ENCODE measurements at regions not wholly inside any gene's neighbourhood (a gene's known extent, or its start where the extent isn't known, plus 50 kb on each side); places are given as distances from the start of the nearest gene placed in this dataset.
"Not testable (repeated sequence)": the region's sequence is repeated elsewhere in the genome, so short reads cannot be mapped to it uniquely, and the experiment has no call there.

DNA sequence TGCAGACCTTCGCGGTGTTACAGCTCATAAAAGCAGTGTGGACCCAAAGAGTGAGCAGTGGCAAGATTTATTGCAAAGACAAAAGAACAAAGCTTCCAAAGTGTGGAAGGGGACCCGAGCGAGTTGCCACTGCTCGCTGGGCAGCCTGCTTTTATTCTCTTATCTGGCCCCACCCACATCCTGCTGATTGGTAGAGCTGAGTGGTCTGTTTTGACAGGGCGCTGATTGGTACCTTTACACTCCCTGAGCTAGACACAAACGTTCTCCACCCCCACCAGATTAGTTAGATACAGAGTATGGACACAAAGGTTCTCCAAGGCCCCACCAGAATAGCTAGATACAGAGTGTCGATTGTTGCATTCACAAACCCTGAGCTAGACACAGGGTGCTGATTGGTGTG, 156.2 kb upstream of the GIMD1 start:
- not testable (repeated sequence) for DNase-seq (ENCODE audit: low read depth in 2 of 2)

DNA sequence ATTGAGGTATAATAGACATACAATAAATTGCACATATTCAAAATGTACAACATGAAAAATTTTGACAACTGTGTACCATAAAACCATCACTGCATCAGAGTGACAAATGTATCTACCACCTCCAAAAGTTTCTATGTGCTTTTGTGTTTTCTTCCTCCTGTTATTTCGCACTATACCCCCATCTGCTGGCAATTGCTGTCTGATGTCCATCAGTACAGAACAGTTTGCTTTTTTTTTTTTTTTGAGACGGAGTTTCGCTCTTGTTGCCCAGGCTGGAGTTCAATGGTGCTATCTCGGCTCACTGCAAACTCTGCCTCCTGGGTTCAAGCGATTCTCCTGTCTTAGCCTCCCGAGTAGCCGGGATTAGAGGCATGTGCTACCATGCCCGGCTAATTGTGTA, 154.3 kb upstream of the GIMD1 start:
- no peak for DNase-seq (ENCODE audit: low read depth in 2 of 2)

DNA sequence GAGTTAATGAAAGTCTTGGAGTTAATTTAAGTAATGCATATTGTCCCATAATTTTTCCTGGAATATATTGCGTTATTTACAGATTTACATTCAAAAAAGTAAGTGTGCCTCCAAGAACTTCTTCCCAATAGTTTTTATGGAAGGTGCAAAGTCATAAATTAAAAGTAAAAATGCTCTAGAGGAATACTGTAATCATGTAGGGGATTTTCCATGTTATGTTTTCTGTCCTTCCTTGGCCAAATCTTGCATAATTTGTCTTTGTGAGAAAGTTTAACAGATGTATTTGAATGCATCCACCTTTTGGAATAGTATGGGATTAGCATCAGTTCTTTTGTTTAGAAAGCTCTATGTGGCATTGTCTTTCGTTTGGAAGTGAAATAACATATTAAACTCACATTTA, 144.1 kb upstream of the GIMD1 start:
- DNase-seq (ENCODE audit: low read depth in 2 of 2): no peak

DNA sequence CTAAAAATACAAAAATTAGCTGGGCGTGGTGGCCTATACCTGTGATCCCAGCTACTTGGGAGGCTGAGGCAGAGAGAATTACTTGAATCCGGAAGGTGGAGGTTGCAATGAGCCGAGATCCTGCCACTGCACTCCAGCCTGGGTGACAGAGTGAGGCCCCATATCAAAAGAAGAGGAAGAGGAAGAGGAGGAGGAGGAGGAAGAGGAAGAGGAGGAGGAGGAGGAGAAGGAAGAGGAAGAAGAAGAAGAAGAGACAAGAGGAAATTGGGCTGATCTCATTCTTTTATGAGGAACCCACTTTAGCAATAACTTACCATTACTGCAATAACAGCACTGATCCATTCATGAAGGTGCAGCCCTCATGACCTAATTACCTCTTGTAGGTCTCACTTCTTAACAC, 138.9 kb upstream of the GIMD1 start:
- no peak for DNase-seq (ENCODE audit: low read depth in 2 of 2)

DNA sequence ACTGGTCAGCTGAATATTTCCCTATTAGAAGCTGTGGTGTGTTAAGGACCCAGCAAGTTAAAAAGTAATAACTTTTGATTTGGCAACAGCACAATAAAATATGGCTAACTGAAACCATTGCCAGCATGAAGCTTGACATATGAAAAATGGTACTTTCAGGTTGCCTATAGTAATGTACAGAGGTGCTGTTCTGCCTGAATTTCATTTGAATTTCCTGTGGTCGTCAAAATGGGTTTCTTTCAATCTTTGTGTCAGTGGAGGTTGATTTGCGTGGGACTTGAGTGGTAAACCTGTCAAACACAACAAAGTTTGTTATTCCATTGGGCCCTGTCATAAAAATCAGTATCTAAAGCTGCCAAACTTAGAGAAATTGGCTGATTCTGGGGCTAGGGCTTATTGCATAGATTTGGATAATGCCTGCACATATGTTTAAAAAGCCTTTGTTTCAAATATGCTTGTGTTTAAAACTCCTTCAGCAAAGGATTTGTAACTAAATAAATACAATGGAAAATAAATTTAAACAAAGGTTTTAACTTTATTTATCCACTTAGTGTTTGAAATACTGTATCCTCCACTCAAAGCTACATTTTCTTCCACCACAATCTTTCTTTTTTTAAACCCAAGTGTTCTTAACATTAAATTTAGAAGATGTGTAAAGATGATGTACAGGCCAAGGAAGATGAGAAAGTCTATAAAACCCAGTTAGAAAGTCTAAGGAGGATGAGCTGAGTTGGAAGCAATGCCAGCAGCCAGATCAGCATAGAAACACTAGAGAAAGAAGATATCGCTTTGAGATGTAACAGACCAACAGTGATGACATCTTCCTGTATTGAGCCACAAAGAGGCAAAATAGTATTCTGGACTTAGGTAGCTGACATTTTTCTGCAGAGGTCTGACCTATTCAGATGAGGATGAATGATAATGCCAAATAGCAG, 134.8 kb upstream of the GIMD1 start:
- no peak for DNase-seq (ENCODE audit: low read depth in 2 of 2)

DNA sequence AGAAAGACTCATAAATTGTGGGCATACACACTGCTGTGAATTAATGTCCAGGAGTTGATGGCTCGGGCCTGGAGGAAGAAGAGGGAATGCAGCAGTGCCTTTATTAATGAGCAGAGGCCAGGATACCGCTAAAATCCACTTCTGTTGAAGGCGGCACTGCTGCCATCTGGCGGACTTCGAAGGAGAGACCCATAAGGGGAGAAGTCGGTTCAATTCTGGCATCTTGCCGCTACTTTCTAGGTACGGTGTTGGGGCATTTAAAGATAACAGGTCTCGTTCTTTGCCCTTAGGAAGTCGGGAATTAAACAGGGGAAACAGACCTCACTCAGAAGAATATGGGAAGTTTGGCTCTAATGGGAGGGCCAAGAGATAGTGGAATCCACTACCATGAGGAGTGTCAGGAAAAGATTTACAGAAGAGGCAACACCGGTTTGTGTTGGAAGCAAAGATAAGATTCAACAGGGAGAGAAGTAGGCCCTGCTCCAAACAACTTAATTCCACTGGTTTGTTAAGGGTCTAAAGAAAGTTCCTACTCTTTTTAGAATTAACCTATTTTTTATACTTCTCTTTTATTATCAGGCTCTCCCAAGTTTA, 133.6 kb upstream of the GIMD1 start:
- peak in 1 of 2 experiments; percentile 29 for DNase-seq (ENCODE audit: low read depth in 2 of 2)

DNA sequence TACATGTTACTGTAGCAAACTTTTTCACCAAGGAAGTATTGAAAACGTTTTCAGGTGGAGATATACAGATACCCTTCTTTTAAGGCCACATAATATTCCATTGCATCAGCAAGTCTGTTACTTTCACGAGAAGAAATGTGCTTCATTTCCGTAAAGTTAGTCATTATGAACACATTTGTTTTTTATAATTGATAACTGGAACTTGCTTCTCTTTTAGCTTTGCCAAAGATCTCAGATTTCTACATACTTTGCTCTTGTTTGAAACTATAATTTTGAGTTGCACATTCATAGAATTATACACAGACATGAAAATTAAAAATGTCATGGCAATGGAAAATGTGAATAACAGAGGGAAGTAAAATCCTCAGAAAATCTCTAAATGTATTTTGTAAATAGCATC, 128.7 kb upstream of the GIMD1 start:
- no peak for DNase-seq (ENCODE audit: low read depth in 2 of 2)

DNA sequence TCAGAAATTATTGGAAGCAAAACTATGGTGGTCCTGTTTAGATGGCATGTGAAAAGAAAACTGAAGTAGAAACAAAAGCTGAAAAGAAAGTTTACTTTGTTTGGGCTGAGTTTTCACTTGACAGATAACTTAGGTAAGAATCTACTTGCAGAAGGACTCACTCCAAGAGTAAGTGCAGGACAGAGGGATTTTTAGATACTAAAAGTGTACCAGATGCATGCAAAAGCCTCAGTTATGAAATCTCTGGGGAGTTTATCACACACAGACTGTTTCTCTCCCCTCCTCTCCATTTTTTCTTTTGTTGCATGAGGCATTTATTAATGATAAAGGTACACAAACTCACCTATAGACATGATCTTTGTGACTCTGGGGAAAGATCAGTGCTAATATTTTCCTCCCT, 127.5 kb upstream of the GIMD1 start:
- no peak for DNase-seq (ENCODE audit: low read depth in 2 of 2)

DNA sequence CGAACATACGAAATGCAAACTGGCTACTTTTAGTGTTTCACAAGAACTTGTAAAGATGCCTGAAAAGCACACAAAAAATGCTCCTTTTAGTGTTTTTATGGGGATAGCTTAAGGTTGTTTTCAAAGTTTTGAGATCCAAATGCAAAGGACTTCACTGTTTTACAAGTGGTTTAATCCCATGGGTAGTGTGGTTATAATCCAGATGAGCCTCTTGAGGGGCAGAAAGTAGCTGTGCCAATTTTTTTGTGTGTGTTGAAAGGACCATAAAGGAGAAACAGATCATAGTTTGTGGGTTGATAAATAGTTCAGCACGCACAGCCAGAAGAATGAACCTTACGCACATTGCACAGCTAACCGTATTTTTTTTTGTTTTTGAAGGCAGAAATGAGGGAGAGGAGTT, 126.9 kb upstream of the GIMD1 start:
- DNase-seq (ENCODE audit: low read depth in 2 of 2): no peak

DNA sequence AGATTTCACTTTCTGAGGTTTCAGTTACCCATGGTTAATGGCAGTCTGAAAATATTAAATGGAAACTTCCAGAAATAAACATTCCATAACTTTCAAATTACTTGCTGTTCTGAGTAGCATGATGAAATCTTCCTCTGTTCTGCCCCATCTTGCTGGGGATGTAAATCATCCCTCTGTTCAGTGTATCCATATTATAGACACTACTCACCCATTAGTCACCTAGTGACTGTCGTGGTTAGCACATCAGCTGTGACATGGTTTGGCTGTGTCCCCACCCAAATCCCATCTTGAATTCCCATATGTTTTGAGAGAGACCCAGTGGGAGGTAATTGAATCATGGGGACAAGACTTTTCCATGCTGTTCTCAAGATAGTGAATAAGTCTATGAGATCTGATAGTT, 125.5 kb upstream of the GIMD1 start:
- no peak for DNase-seq (ENCODE audit: low read depth in 2 of 2)

DNA sequence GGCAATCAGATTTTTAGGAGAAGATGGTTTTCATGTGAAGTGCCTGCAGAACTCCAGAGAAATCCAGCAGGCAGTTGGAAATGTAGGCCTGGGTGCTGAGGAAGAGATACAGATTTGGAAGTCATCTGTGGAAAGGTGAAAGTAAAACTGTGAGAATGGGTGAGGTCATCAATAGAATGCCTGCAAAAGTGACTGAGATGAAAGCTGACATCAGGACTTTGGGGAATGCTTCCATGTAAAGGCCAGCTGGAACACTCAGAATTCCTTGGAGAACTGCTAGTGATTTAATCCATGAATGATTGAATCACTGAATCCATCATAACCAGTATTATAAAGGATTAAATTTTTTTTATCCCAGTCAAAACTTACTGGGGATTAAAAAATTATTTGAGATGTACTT, 124.5 kb upstream of the GIMD1 start:
- no peak for DNase-seq (ENCODE audit: low read depth in 2 of 2)

DNA sequence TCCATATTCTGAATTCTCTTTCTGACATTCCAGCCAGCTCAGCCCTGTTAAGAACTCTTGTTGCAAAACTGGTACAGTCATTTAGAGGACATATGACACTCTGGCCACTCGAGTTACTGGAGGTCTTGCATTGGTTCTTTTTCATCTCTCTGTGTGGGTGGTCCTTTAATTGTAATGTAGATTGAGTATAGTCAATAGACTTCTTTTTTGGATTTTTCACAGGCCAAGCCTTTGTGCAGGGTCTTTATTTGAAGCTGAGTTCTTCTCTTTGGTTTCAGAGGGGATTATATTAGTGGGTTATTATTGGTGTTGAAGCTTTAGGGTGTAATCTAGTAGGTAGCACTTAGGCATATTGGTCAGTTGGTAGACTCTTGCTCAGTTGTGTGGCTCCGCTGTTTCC, 118.0 kb upstream of the GIMD1 start:
- DNase-seq (ENCODE audit: low read depth in 2 of 2): no peak

DNA sequence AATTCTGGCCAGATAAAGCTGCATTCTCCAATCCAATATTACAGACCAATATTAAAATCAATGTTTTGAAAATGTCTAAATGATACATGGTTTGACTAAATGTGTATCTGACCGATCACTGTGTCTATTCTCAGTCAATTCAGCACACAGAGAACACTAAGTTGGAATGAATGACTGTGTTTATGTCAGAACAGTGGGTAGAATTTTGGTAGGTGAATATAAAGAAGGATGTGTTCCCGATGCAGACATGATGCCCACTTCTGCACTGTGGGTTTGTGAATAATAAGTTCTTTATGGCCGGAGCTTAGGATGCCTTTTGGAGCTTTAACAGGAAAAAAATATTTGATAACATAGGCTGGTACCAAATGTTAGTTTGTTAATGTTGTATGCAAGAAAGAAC, 113.2 kb upstream of the GIMD1 start:
- DNase-seq (ENCODE audit: low read depth in 2 of 2): no peak

DNA sequence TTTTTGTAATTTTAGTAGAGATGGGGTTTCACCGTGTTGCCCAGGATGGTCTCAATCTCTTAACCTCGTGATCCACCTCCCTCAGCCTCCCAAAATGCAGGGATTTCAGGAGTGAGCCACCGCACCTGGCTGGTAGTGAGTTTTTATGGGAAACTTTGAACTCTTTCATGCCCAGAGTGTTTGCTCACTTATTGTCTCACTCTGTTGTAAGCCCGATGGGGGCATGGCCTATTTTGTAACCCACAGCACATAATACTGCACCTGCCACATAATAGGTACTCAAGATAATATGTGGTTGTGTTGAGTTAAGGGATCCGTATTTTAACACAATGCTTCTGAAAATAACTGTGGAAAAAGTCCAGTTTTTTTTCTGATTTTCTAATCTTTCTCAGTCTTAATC, 109.6 kb upstream of the GIMD1 start:
- no peak for DNase-seq (ENCODE audit: low read depth in 2 of 2)

DNA sequence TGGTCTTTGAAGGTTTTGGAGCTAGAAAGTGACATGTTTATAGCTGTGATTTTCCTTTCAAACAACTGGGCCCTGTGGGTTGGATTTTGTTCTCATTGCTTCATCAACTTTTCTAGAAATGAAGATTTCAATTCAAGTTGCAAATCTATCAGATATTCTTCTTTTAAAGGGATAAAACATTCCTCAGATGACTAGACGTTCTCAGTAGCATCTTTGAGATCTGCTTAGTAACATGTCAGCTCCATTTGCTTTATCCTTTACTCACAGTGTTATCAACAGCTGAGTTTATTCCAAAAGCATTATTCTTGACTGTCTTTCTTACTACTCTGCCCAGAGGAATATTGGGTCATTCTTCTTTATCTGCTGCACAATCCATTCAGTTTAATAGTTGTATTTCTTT, 108.2 kb upstream of the GIMD1 start:
- DNase-seq (ENCODE audit: low read depth in 2 of 2): no peak

DNA sequence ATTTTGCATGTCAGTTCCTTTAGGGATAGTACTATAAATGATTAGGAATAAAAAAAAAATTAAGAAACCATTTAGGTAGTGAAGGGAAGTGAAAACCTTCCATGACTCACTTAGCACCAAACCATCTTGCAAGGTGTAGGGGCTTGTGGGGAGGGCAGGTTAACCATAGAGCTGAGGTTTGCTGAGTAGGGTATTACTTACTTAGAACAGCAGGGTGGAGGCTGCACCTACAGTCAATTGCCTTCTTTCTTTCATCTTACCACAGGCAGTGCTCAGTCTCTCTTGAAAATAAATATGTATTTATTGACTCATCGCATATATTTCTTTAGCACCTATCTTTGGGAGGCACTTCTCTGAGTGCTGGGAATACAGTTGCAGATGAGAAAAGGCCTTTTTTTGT, 104.9 kb upstream of the GIMD1 start:
- no peak for DNase-seq (ENCODE audit: low read depth in 2 of 2)

DNA sequence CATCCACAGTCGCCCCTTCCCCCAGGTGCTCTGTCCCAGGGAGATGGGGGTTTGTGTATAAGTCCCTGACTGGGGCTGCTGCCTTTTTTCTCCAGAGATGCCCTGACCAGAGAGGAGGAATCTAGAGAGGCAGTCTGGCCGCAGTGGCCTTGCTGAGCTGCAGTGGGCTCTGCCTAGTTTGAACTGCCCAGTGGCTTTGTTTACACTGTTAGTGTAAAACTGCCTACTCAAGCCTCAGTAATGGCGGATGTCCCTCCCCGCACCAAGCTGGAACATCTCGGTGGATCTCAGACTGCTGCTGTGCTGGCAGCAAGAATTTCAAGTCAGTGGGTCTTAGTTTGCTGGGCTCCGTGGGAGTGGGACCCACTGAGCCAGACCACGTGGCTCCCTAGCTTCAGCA, 102.6 kb upstream of the GIMD1 start:
- no peak for DNase-seq (ENCODE audit: low read depth in 2 of 2)

DNA sequence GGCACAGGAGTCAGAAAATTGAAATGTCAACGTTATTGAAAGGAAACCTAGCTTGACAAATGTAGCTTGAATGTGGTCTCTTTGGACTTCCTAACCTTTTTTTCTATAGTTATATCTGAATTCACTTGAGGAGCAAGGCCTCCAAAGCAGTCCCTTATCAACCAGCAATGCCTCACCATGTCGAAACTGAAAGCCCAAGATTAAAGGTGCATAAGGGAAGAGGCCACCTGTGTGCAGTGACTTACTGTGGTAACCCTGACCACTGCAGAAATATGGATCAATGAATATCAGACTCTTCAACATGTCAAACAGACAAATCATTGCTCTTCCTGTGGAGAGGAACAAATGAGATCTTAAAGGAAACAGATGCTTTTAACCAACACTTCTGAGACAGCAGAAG, 95.0 kb upstream of the GIMD1 start:
- no peak for DNase-seq (ENCODE audit: low read depth in 2 of 2)

DNA sequence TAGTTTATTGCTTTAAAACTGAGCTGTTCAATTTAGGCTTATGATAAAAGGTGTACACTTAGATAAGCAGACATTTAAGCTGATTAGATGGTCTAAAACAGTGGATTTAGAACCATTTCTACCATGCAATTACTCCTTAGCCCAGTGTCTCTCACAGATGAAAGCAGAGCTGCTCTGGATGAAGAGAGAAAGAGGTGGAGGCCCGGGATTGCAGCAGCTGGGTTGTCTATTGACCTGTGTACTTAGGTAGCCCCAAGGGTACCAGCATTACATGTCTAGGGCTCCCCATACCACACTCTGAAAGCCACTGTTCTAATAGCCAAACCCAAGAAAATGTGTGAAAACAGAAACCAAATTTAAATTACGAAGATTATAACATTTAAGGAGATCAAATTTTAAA, 86.0 kb upstream of the GIMD1 start:
- DNase-seq (ENCODE audit: low read depth in 2 of 2): no peak

DNA sequence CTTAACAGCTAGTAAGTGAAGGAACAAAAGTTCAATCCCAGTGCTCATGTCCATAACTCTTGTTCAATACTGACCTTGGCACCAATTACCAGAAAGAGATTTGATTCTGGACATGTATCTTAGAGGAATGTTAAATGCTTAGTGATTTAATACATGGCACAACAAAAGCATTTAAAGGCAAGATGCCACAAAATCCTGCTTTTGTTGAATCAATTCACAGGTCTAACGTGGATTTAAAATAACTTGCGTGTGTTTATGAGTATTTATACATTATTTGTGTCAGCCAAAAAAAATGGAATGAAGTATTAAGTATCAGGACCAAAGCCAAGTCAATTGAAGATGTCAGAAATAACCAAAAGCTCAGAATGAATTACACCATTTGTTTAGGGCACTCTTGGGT, 85.4 kb upstream of the GIMD1 start:
- no peak for DNase-seq (ENCODE audit: low read depth in 2 of 2)

DNA sequence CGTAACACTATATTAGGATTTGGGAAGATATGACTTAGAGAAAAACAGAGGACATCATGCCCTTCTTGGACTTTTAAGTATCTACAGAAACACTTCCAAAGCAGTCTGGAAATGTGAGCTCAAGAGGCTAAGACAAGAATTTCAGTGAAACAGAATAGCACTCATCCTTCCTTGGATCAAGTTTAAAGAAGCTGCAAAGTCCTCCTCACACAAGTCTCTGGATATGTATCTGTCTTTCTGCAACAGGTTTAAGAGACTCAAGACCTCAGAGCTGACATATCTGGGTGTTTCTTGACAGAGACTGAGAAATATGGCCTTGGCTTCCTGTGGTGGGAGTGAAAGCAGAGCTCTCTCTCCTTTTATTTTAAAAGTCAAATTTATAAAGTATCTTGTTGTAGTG, 82.5 kb upstream of the GIMD1 start:
- no peak for DNase-seq (ENCODE audit: low read depth in 2 of 2)

DNA sequence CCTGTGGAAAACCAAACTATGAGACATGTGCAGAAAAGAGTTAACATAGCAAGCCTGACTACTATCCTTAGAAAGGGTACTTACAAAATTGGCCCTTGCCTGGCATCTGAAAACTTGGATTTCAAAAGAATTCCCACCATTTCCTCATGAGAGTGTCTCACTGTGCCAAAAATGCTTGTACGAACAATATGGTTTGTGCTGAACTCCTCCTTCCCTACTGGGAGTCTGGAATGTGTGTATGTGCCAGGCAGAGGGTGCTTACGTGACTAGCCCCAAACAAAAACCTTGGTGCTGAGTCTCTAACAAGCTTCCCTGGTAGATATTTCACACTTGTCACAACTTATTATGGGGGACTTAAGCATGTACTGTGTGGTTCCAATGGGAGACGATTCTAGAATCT, 81.7 kb upstream of the GIMD1 start:
- no peak for DNase-seq (ENCODE audit: low read depth in 2 of 2)

DNA sequence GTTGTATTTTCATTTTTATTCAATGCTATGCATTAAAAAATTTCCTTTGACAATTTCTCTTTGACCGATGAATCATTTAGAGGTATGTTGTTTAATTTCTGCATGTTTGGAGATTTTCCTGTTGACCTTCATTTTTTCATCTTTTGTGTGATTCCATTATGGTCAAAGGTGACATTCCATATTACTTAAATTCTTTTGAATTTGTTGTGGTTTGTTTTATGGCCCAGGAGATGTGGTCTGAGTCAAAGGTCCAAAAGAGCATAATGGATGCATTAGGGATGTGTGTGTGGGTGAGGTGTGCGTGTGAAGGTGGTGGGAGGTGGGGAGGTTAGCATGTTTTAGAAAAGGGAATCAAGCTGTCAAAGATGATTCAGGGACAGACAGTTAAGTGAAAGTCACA, 76.0 kb upstream of the GIMD1 start:
- DNase-seq (ENCODE audit: low read depth in 2 of 2): no peak

DNA sequence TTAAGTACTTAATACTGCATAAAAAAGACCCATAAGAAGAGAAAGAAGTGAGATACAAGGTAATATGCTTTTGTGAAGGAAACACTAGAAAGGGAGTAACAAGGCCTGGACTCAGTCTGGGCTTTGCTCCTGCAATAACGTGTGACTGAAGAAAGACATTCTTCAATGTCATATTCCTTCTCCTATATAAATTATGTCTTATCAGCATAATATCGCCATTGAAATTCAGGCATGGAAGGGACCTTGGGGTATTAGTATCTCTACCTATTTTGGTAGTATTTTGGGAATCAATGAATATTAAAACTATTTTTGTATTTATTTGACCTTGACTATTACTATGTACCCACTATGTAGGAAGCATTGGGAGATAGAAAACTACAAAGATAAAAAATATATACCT, 62.2 kb upstream of the GIMD1 start:
- no peak for DNase-seq (ENCODE audit: low read depth in 2 of 2)

Data from stimulated activated CD4-positive, alpha-beta T cell treated with anti-CD3 and anti-CD28 coated beads, Interleukin-12 subunit alpha, Interleukin-12 subunit beta, amount 100 ng/mL, for 24 hours (primary cell).